22Rv1 (cell line): ENCODE measurements at regions not wholly inside any gene's neighbourhood (a gene's known extent, or its start where the extent isn't known, plus 50 kb on each side); places are given as distances from the start of the nearest gene placed in this dataset.
"Not testable (repeated sequence)": the region's sequence is repeated elsewhere in the genome, so short reads cannot be mapped to it uniquely, and the experiment has no call there.

Source experiments
- H3K27ac ChIP-seq: fragments of 450-650 bp; 2 replicates; pipeline ENCODE4 v1.5.1; 2017
- CTCF ChIP-seq: fragments of 450-650 bp; IDR thresholded peaks from 2 replicates; pipeline ENCODE4 v1.5.1; 2017; ENCODE audit warnings: mild to moderate bottlenecking
- ZFX ChIP-seq: fragments of 450-650 bp; IDR thresholded peaks from 2 replicates; pipeline ENCODE4 v1.6.1; 2017; ENCODE audit warnings: antibody characterized with exemption, borderline replicate concordance

- H3K27ac ChIP-seq, result no peak overlapping the region
- TF ChIP-seq ZFX (no peak), CTCF (no peak)
Measured at GRCh38 chr9:31188496-31188895, 1195.9 kb upstream of the ACO1 start.

GRCh38 chr9:31210978-31211570 lies 1173.4 kb upstream of the ACO1 start:
- no peak overlapping the region for H3K27ac ChIP-seq
- TF ChIP-seq CTCF (no peak), ZFX (no peak)

- not testable (repeated sequence) for H3K27ac ChIP-seq
Measured at GRCh38 chr9:31229976-31230375, 1154.5 kb upstream of the ACO1 start.

- no peak for TF ChIP-seq CTCF
- no peak for TF ChIP-seq ZFX
- no peak overlapping the region for H3K27ac ChIP-seq
Measured at GRCh38 chr9:31232485-31232884, 1152.0 kb upstream of the ACO1 start.

- TF ChIP-seq CTCF (no peak), ZFX (no peak)
- H3K27ac ChIP-seq, result no peak overlapping the region
Measured at GRCh38 chr9:31236344-31236743, 1148.1 kb upstream of the ACO1 start.

- no peak overlapping the region for H3K27ac ChIP-seq
- no peak for TF ChIP-seq ZFX
- TF ChIP-seq CTCF, result no peak
Measured at GRCh38 chr9:31243386-31243785, 1141.1 kb upstream of the ACO1 start.

- no peak overlapping the region for H3K27ac ChIP-seq
- TF ChIP-seq CTCF (no peak), ZFX (no peak)
Measured at GRCh38 chr9:31248156-31248555, 1136.3 kb upstream of the ACO1 start.

GRCh38 chr9:31251386-31251785 lies 1133.1 kb upstream of the ACO1 start:
- TF ChIP-seq ZFX, result no peak
- TF ChIP-seq CTCF, result no peak
- H3K27ac ChIP-seq, result no peak overlapping the region
